Vagina (tissue), 2 donors: ENCODE measurements at regions not wholly inside any gene's neighbourhood (a gene's known extent, or its start where the extent isn't known, plus 50 kb on each side); places are given as distances from the start of the nearest gene placed in this dataset.

Experiments
- DNase-seq, 2 donors: peaks; one replicate each; pipeline ENCODE4 v3.0.0-alpha.2; 2017; ENCODE audit errors: extremely low spot score in 2 of 2
- H3K27ac ChIP-seq: fragments of 200-600 bp; sonication (generic); one replicate; pipeline ENCODE4 v1.5.1; 2019
- H3K27me3 ChIP-seq: fragments of 200-600 bp; sonication (generic); one replicate; pipeline ENCODE4 v1.5.1; 2019
- H3K36me3 ChIP-seq, 2 donors: fragments of 200-600 bp; sonication (generic); one replicate each; pipeline ENCODE4 v1.5.1; 2017 to 2019
- H3K4me1 ChIP-seq: fragments of 200-600 bp; sonication (generic); one replicate; pipeline ENCODE4 v1.5.1; 2019
- H3K4me3 ChIP-seq, 2 donors: fragments of 200-600 bp; sonication (generic); 1 replicate in 1 of 2; 2 replicates in 1 of 2; pipeline ENCODE4 v1.5.1; 2016 to 2019
- H3K9me3 ChIP-seq: fragments of 200-600 bp; sonication (generic); one replicate; pipeline ENCODE4 v1.5.1; 2019
- CTCF ChIP-seq, 3 experiments: fragments of 450-650 bp in 2 of 3; fragments of 200-600 bp in 1 of 3; sonication (generic) in 1 of 3; IDR thresholded peaks; one replicate each; pipeline ENCODE4 v1.5.1; 2017 to 2019; ENCODE audit warnings: antibody characterized with exemption in 3 of 3, mild to moderate bottlenecking in 2 of 3, moderate library complexity in 2 of 3
- POLR2A ChIP-seq, 2 donors: fragments of 450-650 bp; IDR thresholded peaks; one replicate each; pipeline ENCODE4 v1.6.1; 2017; ENCODE audit warnings: antibody characterized with exemption in 2 of 2, mild to moderate bottlenecking in 2 of 2, moderate library complexity in 2 of 2
- POLR2AphosphoS5 ChIP-seq, 2 donors: sonication (generic); formaldehyde crosslinking; IDR thresholded peaks; one replicate each; pipeline ENCODE4 v1.9.0; 2017; ENCODE audit warnings: antibody characterized with exemption in 2 of 2, mild to moderate bottlenecking in 2 of 2, low read depth in 1 of 2; ENCODE audit not compliant: insufficient read depth in 1 of 2
- intact Hi-C: fragments of 100-400 bp; cut with DNase I; formaldehyde crosslinking; loops from one replicate; pipeline ENCODE4 v1.15.1; 2023

GRCh38 chr1:214174508-214175199 lies 106.3 kb upstream of the SMYD2 start:
- Histone ChIP-seq H3K9me3 (no peaks in the 10 kb centered on the region), H3K4me3 (no peak overlapping the region), H3K36me3 (no peaks in the 10 kb centered on the region), H3K27me3 (no peaks in the 10 kb centered on the region), H3K4me1 (no peaks in the 10 kb centered on the region), H3K27ac (no peak overlapping the region)
- TF ChIP-seq POLR2AphosphoS5 (IDR thresholded peaks at IDR 0.05; ENCODE audit: insufficient read depth in 1 of 2, low read depth in 1 of 2) (no peak), CTCF (IDR thresholded peaks at IDR 0.05) (no peak)
- DNase-seq, result no peak
- intact Hi-C loops, result no loop called here

DNA sequence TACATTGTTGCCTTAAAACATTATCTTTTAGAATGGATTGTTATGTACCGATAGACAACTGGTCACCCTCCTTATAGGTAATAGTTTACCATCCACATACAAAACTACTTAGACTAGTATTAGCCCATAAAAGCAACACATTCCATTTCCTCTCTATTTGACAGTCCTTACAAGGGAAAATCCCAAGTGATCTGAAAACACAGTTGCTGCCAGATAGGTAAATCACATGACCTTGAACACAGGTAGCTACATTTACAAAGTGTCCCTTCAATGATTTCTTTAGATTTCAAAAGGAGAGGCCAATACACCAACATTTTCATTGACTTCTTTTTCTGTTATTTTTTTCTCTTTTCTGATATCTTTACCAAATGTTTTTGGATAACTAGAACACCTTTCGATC lies 102.9 kb upstream of the SMYD2 start:
- no peak for DNase-seq
- H3K27me3 ChIP-seq, result no peaks in the 10 kb centered on the region
- no peaks in the 10 kb centered on the region for H3K4me1 ChIP-seq
- intact Hi-C loops, result no loop called here
- TF ChIP-seq CTCF (IDR thresholded peaks at IDR 0.05) (no peak), POLR2AphosphoS5 (IDR thresholded peaks at IDR 0.05; ENCODE audit: insufficient read depth in 1 of 2, low read depth in 1 of 2) (no peak), POLR2A (IDR thresholded peaks at IDR 0.05) (no peak)
- no peaks in the 10 kb centered on the region for H3K36me3 ChIP-seq
- no peaks in the 10 kb centered on the region for H3K9me3 ChIP-seq
- no peak overlapping the region for H3K27ac ChIP-seq
- no peak overlapping the region for H3K4me3 ChIP-seq

GRCh38 chr1:214184992-214185391 lies 96.0 kb upstream of the SMYD2 start:
- no peak for TF ChIP-seq POLR2A (IDR thresholded peaks at IDR 0.05)
- TF ChIP-seq CTCF (IDR thresholded peaks at IDR 0.05), result no peak
- TF ChIP-seq POLR2AphosphoS5 (IDR thresholded peaks at IDR 0.05; ENCODE audit: insufficient read depth in 1 of 2, low read depth in 1 of 2), result no peak
- intact Hi-C loops, result no loop called here
- Histone ChIP-seq H3K36me3 (no peaks in the 10 kb centered on the region), H3K4me3 (no peak overlapping the region), H3K4me1 (peaks cover 6% of the 10 kb centered on the region), H3K27me3 (no peaks in the 10 kb centered on the region), H3K27ac (no peak overlapping the region), H3K9me3 (no peaks in the 10 kb centered on the region)
- no peak for DNase-seq

GRCh38 chr1:214186103-214186824 lies 94.7 kb upstream of the SMYD2 start:
- no peak for DNase-seq
- Histone ChIP-seq H3K27me3 (no peaks in the 10 kb centered on the region), H3K36me3 (no peaks in the 10 kb centered on the region), H3K4me1 (peaks cover 6% of the 10 kb centered on the region), H3K9me3 (no peaks in the 10 kb centered on the region), H3K4me3 (no peak overlapping the region), H3K27ac (no peak overlapping the region)
- intact Hi-C loops, result no loop called here
- TF ChIP-seq CTCF (IDR thresholded peaks at IDR 0.05), result no peak
- TF ChIP-seq POLR2A (IDR thresholded peaks at IDR 0.05), result no peak
- no peak for TF ChIP-seq POLR2AphosphoS5 (IDR thresholded peaks at IDR 0.05; ENCODE audit: insufficient read depth in 1 of 2, low read depth in 1 of 2)
